ENCODE measurements at regions not wholly inside any gene's neighbourhood (a gene's known extent, or its start where the extent isn't known, plus 50 kb on each side); places are given as distances from the start of the nearest gene placed in this dataset.

DNA sequence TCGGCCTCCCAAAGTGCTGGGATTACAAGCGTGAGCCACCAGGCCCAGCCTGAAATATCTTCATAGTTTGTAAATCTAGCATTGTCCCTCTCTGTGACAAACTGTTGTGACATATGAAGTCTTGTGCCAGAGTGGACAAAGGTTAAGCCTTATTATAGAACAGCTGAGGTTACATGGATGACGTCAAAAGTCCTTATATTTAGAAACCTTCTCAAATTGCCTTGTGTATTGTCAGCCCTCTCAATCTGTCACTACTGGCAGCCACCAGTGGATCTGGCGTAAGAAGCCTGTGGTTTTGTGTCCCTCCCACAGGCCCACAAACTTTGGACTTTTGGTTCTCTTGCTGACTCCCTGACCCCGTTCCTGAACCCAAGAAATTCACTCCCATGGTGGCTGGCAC is 79.4 kb upstream of the CCDC112 start:
- no peak for DNase-seq (ENCODE audit: low read depth in 2 of 2)

DNA sequence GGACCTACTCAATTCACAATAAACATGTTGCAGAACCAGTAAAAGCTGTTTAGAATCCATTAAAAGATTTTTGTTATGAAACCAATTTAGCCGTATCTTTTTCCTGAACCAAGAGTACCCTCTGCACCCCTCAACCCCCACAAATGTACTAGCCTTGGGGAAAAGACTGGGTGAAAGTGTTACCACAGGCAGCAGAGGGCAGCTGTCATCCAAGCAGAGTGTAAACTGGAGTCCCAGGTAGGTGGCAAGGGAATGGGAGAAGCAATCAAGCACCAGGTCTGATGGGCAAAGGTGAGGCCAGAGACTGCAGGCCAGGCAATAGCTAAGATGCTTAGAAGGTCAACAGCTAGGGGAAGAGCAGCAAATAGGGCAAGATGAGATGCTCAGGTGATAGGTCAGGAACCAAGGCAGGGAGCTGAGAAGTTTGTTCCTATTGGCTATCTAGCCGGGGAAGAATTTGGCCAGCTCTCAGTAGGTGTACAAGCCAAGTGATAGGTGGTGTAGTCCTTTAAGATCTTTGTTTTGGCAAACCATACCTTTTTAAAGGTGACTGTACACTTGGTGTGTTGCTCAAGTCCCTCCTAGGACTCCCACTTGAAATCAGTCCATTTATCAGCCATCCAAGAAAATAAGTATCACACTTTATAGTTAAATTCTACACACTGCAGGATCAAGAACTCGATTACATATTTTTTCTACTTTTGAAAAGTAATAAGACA is 77.8 kb upstream of the CCDC112 start:
- DNase-seq (ENCODE audit: low read depth in 2 of 2), result no peak

DNA sequence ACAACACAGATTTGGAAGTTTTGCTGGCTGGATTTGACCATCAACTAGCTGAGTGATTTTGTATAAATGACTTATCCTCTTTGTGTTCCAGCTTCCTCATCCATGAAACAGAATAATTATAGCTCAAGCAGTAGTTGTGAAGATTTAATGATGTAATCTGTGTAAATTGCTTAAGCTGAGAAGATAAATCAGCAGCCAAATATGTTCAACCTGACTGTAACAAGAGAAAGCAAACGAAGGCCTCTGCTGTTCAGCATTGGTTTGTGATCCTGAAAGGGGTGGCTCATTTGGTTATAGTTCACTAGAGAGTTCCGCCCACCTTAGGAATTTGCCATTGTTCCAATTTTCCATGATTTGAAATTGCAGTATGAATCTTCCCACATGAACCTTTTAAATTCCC is 75.7 kb upstream of the CCDC112 start:
- no peak for DNase-seq (ENCODE audit: low read depth in 2 of 2)

DNA sequence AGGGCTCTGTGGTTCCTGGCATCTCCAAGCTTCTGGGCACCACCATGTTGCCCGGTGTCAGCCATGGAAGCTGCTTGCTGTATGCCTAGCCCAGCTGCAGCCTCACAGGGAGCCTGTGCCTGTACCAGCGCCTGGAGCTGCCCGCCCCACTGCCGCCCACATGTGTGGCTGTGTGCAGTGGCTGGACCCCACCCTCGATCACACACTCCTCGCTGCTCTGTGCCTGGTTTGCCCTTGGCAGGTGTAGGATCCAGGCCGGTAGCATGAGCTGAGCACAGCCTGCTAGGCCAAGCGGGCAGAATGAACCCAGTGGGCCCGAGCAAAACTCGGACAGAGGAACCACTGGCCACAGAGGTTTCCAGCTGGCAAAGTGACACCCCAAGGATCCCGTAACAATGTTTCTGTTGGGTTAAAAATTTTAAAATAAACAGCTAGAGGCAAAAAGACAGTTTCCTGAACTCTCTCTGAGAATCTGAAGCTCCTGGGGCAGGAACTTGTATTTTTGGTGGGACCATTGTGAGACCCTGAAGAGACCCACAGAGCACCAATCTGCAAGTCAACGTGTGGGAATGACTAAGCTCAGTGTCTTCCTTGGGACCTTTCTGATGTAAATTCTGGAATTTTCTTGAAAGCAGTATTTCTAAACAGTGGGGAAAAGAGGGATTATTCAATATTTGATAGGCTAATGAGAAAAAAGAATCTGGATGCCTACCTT is 73.1 kb upstream of the CCDC112 start:
- DNase-seq (ENCODE audit: low read depth in 2 of 2), result no peak

- DNase-seq (ENCODE audit: low read depth in 2 of 2), result no peak
Observed at GRCh38 chr5:115366223-115366622, 69.8 kb upstream of the CCDC112 start.

DNA sequence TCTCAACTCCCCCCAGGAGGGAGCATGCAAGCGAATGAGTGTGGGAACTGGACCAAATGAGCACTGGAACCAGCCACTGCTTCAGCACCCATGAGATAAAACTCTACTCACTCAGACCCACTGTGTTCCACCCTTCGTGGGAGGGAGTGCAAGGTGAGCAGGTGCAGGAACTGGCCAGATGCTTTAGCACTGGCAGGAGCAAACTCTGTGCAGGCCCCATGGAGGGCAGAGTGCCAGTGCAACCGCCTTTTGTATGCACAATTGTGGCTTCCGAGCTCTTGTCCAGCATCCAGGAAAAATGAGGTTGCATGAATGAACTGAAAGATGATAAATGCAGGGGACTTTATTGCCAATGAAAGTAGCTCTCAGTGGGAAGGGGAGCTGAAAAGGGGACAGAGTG is 67.4 kb upstream of the CCDC112 start:
- DNase-seq (ENCODE audit: low read depth in 2 of 2), result no peak

- DNase-seq (ENCODE audit: low read depth in 2 of 2), result no peak
Observed at GRCh38 chr5:115360046-115360685, 63.7 kb upstream of the CCDC112 start.

GRCh38 chr5:115355767-115356381 is 59.4 kb upstream of the CCDC112 start:
- DNase-seq (ENCODE audit: low read depth in 2 of 2), result no peak

GRCh38 chr5:115355095-115355494 is 58.6 kb upstream of the CCDC112 start:
- DNase-seq (ENCODE audit: low read depth in 2 of 2), result no peak

DNA sequence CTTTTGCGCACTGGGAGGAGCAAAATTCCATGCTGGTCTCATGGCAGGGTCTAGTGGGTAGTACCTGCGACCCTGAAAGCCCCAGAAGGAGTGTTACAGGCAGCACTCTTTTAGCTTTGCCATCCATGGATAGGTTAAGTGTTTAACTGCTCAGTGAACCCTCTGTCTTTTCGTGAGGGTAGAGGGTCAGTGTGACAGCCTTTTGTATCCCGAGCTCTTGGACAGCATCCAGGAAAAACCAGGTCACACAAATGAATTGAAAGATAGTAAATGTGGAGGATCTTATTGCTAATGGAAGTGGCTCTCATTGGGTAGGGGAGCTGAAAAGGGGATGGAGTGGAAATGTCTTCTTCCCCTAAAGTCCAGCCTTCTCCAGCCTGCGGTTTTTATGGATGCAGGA is 57.8 kb upstream of the CCDC112 start:
- DNase-seq (ENCODE audit: low read depth in 2 of 2), result no peak

- DNase-seq (ENCODE audit: low read depth in 2 of 2), result no peak
Observed at GRCh38 chr5:115352571-115352970, 56.1 kb upstream of the CCDC112 start.

DNA sequence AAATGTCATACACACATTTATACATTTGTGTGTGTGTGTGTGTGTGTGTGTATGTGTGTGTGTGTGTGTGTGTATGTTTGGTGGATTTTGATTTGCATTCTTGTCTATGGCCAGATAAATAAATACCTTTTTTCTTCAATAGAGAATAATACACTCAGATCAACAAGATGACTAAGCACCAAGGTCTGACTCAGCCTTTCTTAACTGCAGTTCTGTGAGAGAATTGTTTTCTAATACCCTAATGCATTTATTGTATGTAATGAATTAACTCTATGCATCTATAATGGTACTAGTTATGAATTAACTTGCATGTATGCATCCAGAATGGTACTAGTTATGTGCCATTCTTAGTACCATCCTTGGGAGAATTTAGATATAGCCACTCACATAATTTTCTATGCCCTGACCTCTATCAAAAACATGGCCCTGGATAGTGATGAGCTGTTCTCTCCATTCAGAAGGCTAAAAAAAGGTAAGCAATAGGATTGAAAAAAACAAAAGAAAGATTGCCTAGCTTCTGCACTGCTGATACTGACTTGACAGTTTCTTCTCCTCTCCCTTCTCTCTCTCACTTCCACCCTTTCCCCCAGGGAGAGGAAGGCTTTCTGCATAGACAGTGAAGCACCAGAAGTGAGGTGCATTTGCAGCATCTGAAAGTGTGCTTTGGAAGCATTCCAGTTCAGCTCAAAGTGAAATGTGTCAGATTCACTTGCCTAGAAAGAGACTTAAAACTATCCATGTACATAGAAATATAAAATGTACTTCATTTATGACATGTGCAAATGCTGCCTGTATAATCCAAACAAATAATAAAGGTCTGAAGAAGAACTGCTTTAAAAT is 55.1 kb upstream of the CCDC112 start:
- no peak for DNase-seq (ENCODE audit: low read depth in 2 of 2)

- no peak for DNase-seq (ENCODE audit: low read depth in 2 of 2)
Observed at GRCh38 chr5:115350894-115351293, 54.4 kb upstream of the CCDC112 start.

GRCh38 chr5:115349001-115349817 is 52.8 kb upstream of the CCDC112 start:
- DNase-seq (ENCODE audit: low read depth in 2 of 2), result no peak

GRCh38 chr5:115348175-115348574 is 51.7 kb upstream of the CCDC112 start:
- no peak for DNase-seq (ENCODE audit: low read depth in 2 of 2)

Measured in stimulated activated CD8-positive, alpha-beta memory T cell treated with anti-CD3 and anti-CD28 coated beads, Interleukin-15, amount 100 ng/mL, for 48 hours (primary cell).